ENCODE measurements at regions not wholly inside any gene's neighbourhood (a gene's known extent, or its start where the extent isn't known, plus 50 kb on each side); places are given as distances from the start of the nearest gene placed in this dataset.
"Not testable (repeated sequence)": the region's sequence is repeated elsewhere in the genome, so short reads cannot be mapped to it uniquely, and the experiment has no call there.

GRCh38 chr9:82052081-82052480, 63.5 kb downstream of the SPATA31D1 start:
- no peak overlapping the region for H3K27ac ChIP-seq
- no peak for TF ChIP-seq CTCF (conservative IDR thresholded peaks at IDR 0.05)
- no peak for TF ChIP-seq ZFX (IDR thresholded peaks at IDR 0.05)

- H3K27ac ChIP-seq = no peak overlapping the region
- TF ChIP-seq CTCF (conservative IDR thresholded peaks at IDR 0.05) (no peak), ZFX (IDR thresholded peaks at IDR 0.05) (no peak)
These were observed 65.9 kb downstream of the SPATA31D1 start for GRCh38 chr9:82054264-82055015.

- H3K27ac ChIP-seq = no peak overlapping the region
- TF ChIP-seq ZFX (IDR thresholded peaks at IDR 0.05) (no peak), CTCF (conservative IDR thresholded peaks at IDR 0.05) (no peak)
These were observed 69.2 kb downstream of the SPATA31D1 start for GRCh38 chr9:82057805-82058204.

- not testable (repeated sequence) for H3K27ac ChIP-seq
These were observed 73.2 kb downstream of the SPATA31D1 start for GRCh38 chr9:82061801-82062200.

GRCh38 chr9:82062245-82062644, 73.7 kb downstream of the SPATA31D1 start:
- H3K27ac ChIP-seq = no peak overlapping the region
- TF ChIP-seq ZFX (IDR thresholded peaks at IDR 0.05) = no peak

- TF ChIP-seq ZFX (IDR thresholded peaks at IDR 0.05) (no peak), CTCF (conservative IDR thresholded peaks at IDR 0.05) (no peak)
- no peak overlapping the region for H3K27ac ChIP-seq
These were observed 85.3 kb downstream of the SPATA31D1 start for GRCh38 chr9:82073551-82074543.

- no peak for TF ChIP-seq CTCF (conservative IDR thresholded peaks at IDR 0.05)
- TF ChIP-seq ZFX (IDR thresholded peaks at IDR 0.05) = no peak
- no peak overlapping the region for H3K27ac ChIP-seq
These were observed 91.7 kb downstream of the SPATA31D1 start for GRCh38 chr9:82080265-82080664.

- TF ChIP-seq ZFX (IDR thresholded peaks at IDR 0.05) = no peak
- TF ChIP-seq CTCF (conservative IDR thresholded peaks at IDR 0.05) = no peak
- H3K27ac ChIP-seq = no peak overlapping the region
These were observed 92.9 kb downstream of the SPATA31D1 start for GRCh38 chr9:82081496-82081895.
